DMS53 treated with DMSO at 0.1 percent for 48 hours (cell line): ENCODE measurements at regions not wholly inside any gene's neighbourhood (a gene's known extent, or its start where the extent isn't known, plus 50 kb on each side); places are given as distances from the start of the nearest gene placed in this dataset.
"Not testable (repeated sequence)": the region's sequence is repeated elsewhere in the genome, so short reads cannot be mapped to it uniquely, and the experiment has no call there.

Source experiments
- DNase-seq: peaks from one replicate; lab custom pipeline; 2025; ENCODE audit not compliant: unreplicated experiment; lab: John Stamatoyannopoulos, UW

- no peak for DNase-seq
Measured at GRCh38 chr1:29939079-29939478, 702.8 kb downstream of the PTPRU start.

- DNase-seq = no peak
Measured at GRCh38 chr1:29937356-29937755, 701.0 kb downstream of the PTPRU start.

GRCh38 chr1:29936031-29936544 is 699.8 kb downstream of the PTPRU start:
- no peak for DNase-seq

GRCh38 chr1:29934255-29934772 is 698.0 kb downstream of the PTPRU start:
- DNase-seq = no peak

- no peak for DNase-seq
Measured at GRCh38 chr1:29933067-29933466, 696.7 kb downstream of the PTPRU start.

- DNase-seq = no peak
Measured at GRCh38 chr1:29932626-29933025, 696.3 kb downstream of the PTPRU start.

- no peak for DNase-seq
Measured at GRCh38 chr1:29931477-29932175, 695.3 kb downstream of the PTPRU start.

- no peak for DNase-seq
Measured at GRCh38 chr1:29925058-29925457, 688.7 kb downstream of the PTPRU start.

GRCh38 chr1:29924017-29924431 is 687.7 kb downstream of the PTPRU start:
- no peak for DNase-seq

- no peak for DNase-seq
Measured at GRCh38 chr1:29921741-29922140, 685.4 kb downstream of the PTPRU start.

GRCh38 chr1:29920784-29921183 is 684.5 kb downstream of the PTPRU start:
- DNase-seq = no peak

GRCh38 chr1:29920316-29920715 is 684.0 kb downstream of the PTPRU start:
- DNase-seq = no peak

GRCh38 chr1:29919041-29919440 is 682.7 kb downstream of the PTPRU start:
- not testable (repeated sequence) for DNase-seq

- no peak for DNase-seq
Measured at GRCh38 chr1:29916656-29917369, 680.5 kb downstream of the PTPRU start.

- DNase-seq = no peak
Measured at GRCh38 chr1:29914936-29915335, 678.6 kb downstream of the PTPRU start.

GRCh38 chr1:29912425-29912824 is 676.1 kb downstream of the PTPRU start:
- DNase-seq = no peak

GRCh38 chr1:29909962-29910361 is 673.6 kb downstream of the PTPRU start:
- DNase-seq = no peak

- DNase-seq = no peak
Measured at GRCh38 chr1:29907596-29907995, 671.3 kb downstream of the PTPRU start.

- no peak for DNase-seq
Measured at GRCh38 chr1:29906927-29907326, 670.6 kb downstream of the PTPRU start.

GRCh38 chr1:29903548-29904166 is 667.3 kb downstream of the PTPRU start:
- DNase-seq = no peak

GRCh38 chr1:29901624-29902325 is 665.5 kb downstream of the PTPRU start:
- DNase-seq = no peak
